H9 (cell line): ENCODE measurements at regions not wholly inside any gene's neighbourhood (a gene's known extent, or its start where the extent isn't known, plus 50 kb on each side); places are given as distances from the start of the nearest gene placed in this dataset.

ENCODE experiments used
- DNase-seq: peaks from one replicate; pipeline ENCODE4 v3.0.0-alpha.2; 2017
- H2AFZ ChIP-seq: one replicate; pipeline ENCODE4 v1.6.1; 2013; ENCODE audit warnings: mild to moderate bottlenecking, low read length, control low read depth, moderate library complexity
- H2AK5ac ChIP-seq: 2 replicates; pipeline ENCODE4 v1.6.1; 2013; ENCODE audit warnings: low read length, control low read depth, mixed read lengths; ENCODE audit not compliant: insufficient read length
- H2BK120ac ChIP-seq: one replicate; pipeline ENCODE4 v1.6.1; 2013; ENCODE audit warnings: low read depth, mild to moderate bottlenecking, low read length, control low read depth, inconsistent platforms; ENCODE audit not compliant: poor library complexity, severe bottlenecking
- H2BK12ac ChIP-seq: 2 replicates; pipeline ENCODE4 v1.6.1; 2013; ENCODE audit warnings: low read length, control low read depth, mixed read lengths, low read depth; ENCODE audit not compliant: insufficient read length
- H2BK15ac ChIP-seq: 2 replicates; pipeline ENCODE4 v1.6.1; 2013; ENCODE audit warnings: low read depth, low read length, control low read depth
- H2BK20ac ChIP-seq: one replicate; pipeline ENCODE4 v1.6.1; 2013; ENCODE audit warnings: low read depth, mild to moderate bottlenecking, low read length, control low read depth, inconsistent platforms; ENCODE audit not compliant: poor library complexity, severe bottlenecking
- H2BK5ac ChIP-seq: 2 replicates; pipeline ENCODE4 v1.6.1; 2013; ENCODE audit warnings: low read length, control low read depth, mixed read lengths; ENCODE audit not compliant: insufficient read length
- H3K14ac ChIP-seq: 2 replicates; pipeline ENCODE4 v1.6.1; 2013; ENCODE audit warnings: low read length, control low read depth; ENCODE audit not compliant: insufficient read depth
- H3K18ac ChIP-seq: 2 replicates; pipeline ENCODE4 v1.6.1; 2013; ENCODE audit warnings: low read depth, mild to moderate bottlenecking, mixed read lengths, low read length, control low read depth; ENCODE audit not compliant: insufficient read length
- H3K23ac ChIP-seq: 2 replicates; pipeline ENCODE4 v1.6.1; 2013; ENCODE audit warnings: low read length, control low read depth, mixed read lengths, low read depth; ENCODE audit not compliant: insufficient read length
- H3K23me2 ChIP-seq: 2 replicates; pipeline ENCODE4 v1.6.1; 2013; ENCODE audit warnings: low read depth, mild to moderate bottlenecking, mixed read lengths, low read length, control low read depth; ENCODE audit not compliant: insufficient read length, poor library complexity, severe bottlenecking
- H3K27ac ChIP-seq: 2 replicates; pipeline ENCODE4 v1.5.1; 2013; ENCODE audit warnings: low read length, control low read depth, mixed read lengths, low read depth; ENCODE audit not compliant: insufficient read length
- H3K27me3 ChIP-seq: 2 replicates; pipeline ENCODE4 v1.6.1; 2013; ENCODE audit warnings: low read length, control low read depth, inconsistent platforms; ENCODE audit not compliant: insufficient read depth
- H3K4ac ChIP-seq: 2 replicates; pipeline ENCODE4 v1.6.1; 2013; ENCODE audit warnings: low read depth, mild to moderate bottlenecking, control low read depth, inconsistent platforms, low read length, moderate library complexity
- H3K4me1 ChIP-seq: 2 replicates; pipeline ENCODE4 v1.6.1; 2013; ENCODE audit warnings: low read length, control low read depth, inconsistent platforms; ENCODE audit not compliant: insufficient read depth
- H3K4me2 ChIP-seq: 2 replicates; pipeline ENCODE4 v1.6.1; 2013; ENCODE audit warnings: low read length, control low read depth, mixed read lengths; ENCODE audit not compliant: insufficient read length, insufficient read depth
- H3K56ac ChIP-seq: 2 replicates; pipeline ENCODE4 v1.6.1; 2013; ENCODE audit warnings: low read depth, mild to moderate bottlenecking, mixed read lengths, low read length, control low read depth; ENCODE audit not compliant: insufficient read length
- H3K79me1 ChIP-seq: 2 replicates; pipeline ENCODE4 v1.6.1; 2013; ENCODE audit warnings: low read depth, mild to moderate bottlenecking, moderate library complexity, low read length, control low read depth, inconsistent platforms; ENCODE audit not compliant: insufficient read depth, poor library complexity, severe bottlenecking
- H3K79me2 ChIP-seq: 2 replicates; pipeline ENCODE4 v1.6.1; 2013; ENCODE audit warnings: low read length, control low read depth, inconsistent platforms; ENCODE audit not compliant: insufficient read depth
- H3K9ac ChIP-seq: 2 replicates; pipeline ENCODE4 v1.6.1; 2013; ENCODE audit warnings: low read length, control low read depth, mixed read lengths; ENCODE audit not compliant: insufficient read length; ENCODE audit errors: extremely low read depth
- H3K9me3 ChIP-seq: one replicate; pipeline ENCODE4 v1.6.1; 2013; ENCODE audit warnings: low read depth, low read length, inconsistent platforms; ENCODE audit not compliant: control insufficient read depth
- H3T11ph ChIP-seq: one replicate; pipeline ENCODE4 v1.6.1; 2013; ENCODE audit warnings: mild to moderate bottlenecking, low read length, control low read depth, inconsistent platforms
- H4K20me1 ChIP-seq: one replicate; pipeline ENCODE4 v1.6.1; 2013; ENCODE audit not compliant: control insufficient read depth, insufficient read length, insufficient read depth
- H4K5ac ChIP-seq: 2 replicates; pipeline ENCODE4 v1.6.1; 2013; ENCODE audit warnings: low read depth, mild to moderate bottlenecking, mixed read lengths, low read length, control low read depth; ENCODE audit not compliant: insufficient read length
- H4K8ac ChIP-seq: replicated peaks from 2 replicates; pipeline ENCODE4 v1.6.1; 2013; ENCODE audit warnings: low read length, control low read depth, mixed read lengths, low read depth; ENCODE audit not compliant: insufficient read length
- H4K91ac ChIP-seq: 2 replicates; pipeline ENCODE4 v1.6.1; 2013; ENCODE audit warnings: low read depth, mild to moderate bottlenecking, moderate library complexity, mixed read lengths, low read length, control low read depth; ENCODE audit not compliant: insufficient read length
- H3K27ac Mint-ChIP-seq, 3 experiments: 2 replicates in 2 of 3; 3 replicates in 1 of 3; pipeline ENCODE4 v1.8.0; 2020 to 2021; ENCODE audit warnings: mixed read lengths in 3 of 3, mild to moderate bottlenecking in 1 of 3, moderate library complexity in 1 of 3
- H3K27me3 Mint-ChIP-seq: 2 replicates; pipeline ENCODE4 v1.8.0; 2021; ENCODE audit warnings: low read depth, mild to moderate bottlenecking, moderate library complexity, mixed read lengths
- H3K36me3 Mint-ChIP-seq, 3 experiments: 2 replicates in 2 of 3; 3 replicates in 1 of 3; pipeline ENCODE4 v1.8.0; 2020 to 2021; ENCODE audit warnings: low read depth in 3 of 3, mixed read lengths in 3 of 3; ENCODE audit not compliant: insufficient read depth in 1 of 3
- H3K4me1 Mint-ChIP-seq, 2 experiments: 2 replicates each; pipeline ENCODE4 v1.8.0; 2020; ENCODE audit warnings: mixed read lengths in 2 of 2
- H3K4me3 Mint-ChIP-seq, 2 experiments: 2 replicates in 1 of 2; 3 replicates in 1 of 2; pipeline ENCODE4 v1.8.0; 2020 to 2021; ENCODE audit warnings: mild to moderate bottlenecking in 2 of 2, mixed read lengths in 2 of 2, moderate library complexity in 1 of 2
- H3K9me3 Mint-ChIP-seq, 2 experiments: 2 replicates in 1 of 2; 3 replicates in 1 of 2; pipeline ENCODE4 v1.8.0; 2020; ENCODE audit warnings: mild to moderate bottlenecking in 2 of 2, mixed read lengths in 2 of 2, moderate library complexity in 1 of 2
- CTCF ChIP-seq: fragments of 200-600 bp; sonication (generic); conservative IDR thresholded peaks from 3 replicates; pipeline ENCODE4 v1.8.0; 2021; ENCODE audit warnings: antibody characterized with exemption, mild to moderate bottlenecking
- WGBS: extraction: QIAGEN DNeasy Blood & Tissue Kit; methylation state at CpG from one replicate; pipeline ENCODE4 v1.1.7; 2013; ENCODE audit warnings: missing lambda C conversion rate, low lambda C conversion rate, mixed read lengths; ENCODE audit not compliant: insufficient read length; ENCODE audit errors: extremely low coverage; 5-methylcytosine and 5-hydroxymethylcytosine counted together

- Histone ChIP-seq H2BK20ac (no peak overlapping the region), H3K4ac (no peak overlapping the region), H3K79me1 (no peaks in the 10 kb centered on the region), H3K14ac (no peak overlapping the region), H3K9me3 (no peaks in the 10 kb centered on the region), H2BK12ac (no peak overlapping the region), H2BK120ac (no peak overlapping the region), H3K4me1 (no peaks in the 10 kb centered on the region), H3K23me2 (no peaks in the 10 kb centered on the region), H2AFZ (no peak overlapping the region), H2BK5ac (no peak overlapping the region), H3K4me2 (no peak overlapping the region), H3K23ac (no peak overlapping the region), H4K20me1 (no peaks in the 10 kb centered on the region), H3K9ac (no peak overlapping the region), H4K8ac (no peak overlapping the region), H4K5ac (no peak overlapping the region), H3K18ac (no peak overlapping the region), H3K27ac (no peak overlapping the region), H3K56ac (no peak overlapping the region), H3K79me2 (no peaks in the 10 kb centered on the region), H3K27me3 (no peaks in the 10 kb centered on the region), H2AK5ac (no peak overlapping the region), H4K91ac (no peak overlapping the region), H2BK15ac (no peak overlapping the region), H3T11ph (no peak overlapping the region)
- H3K27ac Mint-ChIP-seq: no peak overlapping the region; a peak in 1 of 7 replicates
- H3K9me3 Mint-ChIP-seq: no peaks in the 10 kb centered on the region
- H3K4me3 Mint-ChIP-seq: no peak overlapping the region
- no CpG with 5 or more reads among the region's 2 CpGs for WGBS
- H3K27me3 Mint-ChIP-seq: no peaks in the 10 kb centered on the region
- no peak for DNase-seq
- no peaks in the 10 kb centered on the region for H3K4me1 Mint-ChIP-seq
- H3K36me3 Mint-ChIP-seq: no peaks in the 10 kb centered on the region
- TF ChIP-seq CTCF: no peak
Measured at GRCh38 chr4:114116861-114117260, 137.4 kb upstream of the ARSJ start.
